Spleen (tissue), 7 donors: ENCODE measurements at regions not wholly inside any gene's neighbourhood (a gene's known extent, or its start where the extent isn't known, plus 50 kb on each side); places are given as distances from the start of the nearest gene placed in this dataset.

Experiments used
- POLR2A ChIP-seq, 3 donors: fragments of 450-650 bp; IDR thresholded peaks; one replicate each; pipeline ENCODE4 v1.5.1; 2017; ENCODE audit warnings: antibody characterized with exemption in 3 of 3, mild to moderate bottlenecking in 1 of 3
- TF ChIP-seq, protein P1 (sequence below), 11 experiments: fragments of 200-600 bp in 7 of 11; fragments of 450-650 bp in 4 of 11; sonication (generic) in 4 of 11; IDR thresholded peaks in 8 of 11; conservative IDR thresholded peaks in 3 of 11; 1 replicate in 7 of 11; 2 replicates in 4 of 11; pipeline versions ENCODE4 v1.4.0 to v1.8.0; 2016 to 2021; ENCODE audit warnings: antibody characterized with exemption in 11 of 11, inconsistent platforms in 4 of 11, mild to moderate bottlenecking in 1 of 11
- donor health status: DM: no; HTN: no; CAD: no; lungs with moderate emphysema.
- donor health status: DM: no; HTN: no; CAD: no.
- donor health status: DM: no; HTN: no; CAD: no.

DNA sequence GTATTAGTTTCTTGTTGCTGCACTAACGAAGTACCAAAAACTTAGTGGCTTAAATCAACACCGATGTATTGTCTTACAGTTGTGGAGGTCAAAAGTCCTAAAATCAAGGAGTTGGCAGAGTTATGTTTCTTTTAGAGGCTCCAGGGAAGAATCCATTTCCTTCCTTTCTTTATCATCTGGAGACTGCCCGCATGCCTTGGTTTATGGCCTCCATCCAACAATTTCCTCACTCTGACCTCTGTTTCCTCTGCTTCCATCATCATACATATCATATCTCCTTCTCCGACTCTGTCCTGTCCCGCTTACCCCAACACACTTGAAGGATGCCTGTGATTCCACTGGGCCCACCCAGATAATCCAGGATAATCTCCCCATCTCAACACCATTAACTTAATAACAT, 627.8 kb downstream of the KCNJ2 start:
- TF ChIP-seq, protein P1, sequence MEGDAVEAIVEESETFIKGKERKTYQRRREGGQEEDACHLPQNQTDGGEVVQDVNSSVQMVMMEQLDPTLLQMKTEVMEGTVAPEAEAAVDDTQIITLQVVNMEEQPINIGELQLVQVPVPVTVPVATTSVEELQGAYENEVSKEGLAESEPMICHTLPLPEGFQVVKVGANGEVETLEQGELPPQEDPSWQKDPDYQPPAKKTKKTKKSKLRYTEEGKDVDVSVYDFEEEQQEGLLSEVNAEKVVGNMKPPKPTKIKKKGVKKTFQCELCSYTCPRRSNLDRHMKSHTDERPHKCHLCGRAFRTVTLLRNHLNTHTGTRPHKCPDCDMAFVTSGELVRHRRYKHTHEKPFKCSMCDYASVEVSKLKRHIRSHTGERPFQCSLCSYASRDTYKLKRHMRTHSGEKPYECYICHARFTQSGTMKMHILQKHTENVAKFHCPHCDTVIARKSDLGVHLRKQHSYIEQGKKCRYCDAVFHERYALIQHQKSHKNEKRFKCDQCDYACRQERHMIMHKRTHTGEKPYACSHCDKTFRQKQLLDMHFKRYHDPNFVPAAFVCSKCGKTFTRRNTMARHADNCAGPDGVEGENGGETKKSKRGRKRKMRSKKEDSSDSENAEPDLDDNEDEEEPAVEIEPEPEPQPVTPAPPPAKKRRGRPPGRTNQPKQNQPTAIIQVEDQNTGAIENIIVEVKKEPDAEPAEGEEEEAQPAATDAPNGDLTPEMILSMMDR (IDR thresholded peaks at IDR 0.05 in 8 of 11, conservative IDR thresholded peaks at IDR 0.05 in 3 of 11), result no peak
- no peak for TF ChIP-seq POLR2A (IDR thresholded peaks at IDR 0.05)
